ENCODE measurements at regions not wholly inside any gene's neighbourhood (a gene's known extent, or its start where the extent isn't known, plus 50 kb on each side); places are given as distances from the start of the nearest gene placed in this dataset.

DNA sequence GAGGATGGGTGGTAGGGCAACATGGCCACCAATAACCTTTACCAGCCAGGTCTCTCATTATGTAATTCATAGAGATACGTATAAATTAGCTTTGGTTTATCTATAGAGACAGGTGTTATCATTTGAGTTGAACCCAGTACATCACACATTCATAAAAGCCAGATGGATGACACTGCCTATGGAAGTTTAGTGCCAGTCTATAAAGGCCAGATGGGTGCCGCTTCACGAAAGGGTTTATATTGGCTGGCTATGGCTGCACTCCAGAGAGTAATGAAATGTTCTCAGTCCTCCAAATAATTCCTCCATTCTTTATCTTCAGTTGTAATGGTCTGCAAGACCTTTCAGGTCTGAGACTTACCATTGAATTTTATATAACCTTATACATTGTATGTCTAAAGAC, 331.9 kb upstream of the NR3C2 start:
- no peaks in the 10 kb centered on the region for H3K79me2 ChIP-seq (ENCODE audit: control insufficient read depth, low read length)
- no peak overlapping the region for H3K4me3 ChIP-seq (ENCODE audit: low read length)
- no peak overlapping the region for H3K4me2 ChIP-seq (ENCODE audit: low read length)
- no peak for TF ChIP-seq EZH2phosphoT487 (IDR thresholded peaks at IDR 0.05; ENCODE audit: borderline replicate concordance, low read length)
- TF ChIP-seq, protein P1, sequence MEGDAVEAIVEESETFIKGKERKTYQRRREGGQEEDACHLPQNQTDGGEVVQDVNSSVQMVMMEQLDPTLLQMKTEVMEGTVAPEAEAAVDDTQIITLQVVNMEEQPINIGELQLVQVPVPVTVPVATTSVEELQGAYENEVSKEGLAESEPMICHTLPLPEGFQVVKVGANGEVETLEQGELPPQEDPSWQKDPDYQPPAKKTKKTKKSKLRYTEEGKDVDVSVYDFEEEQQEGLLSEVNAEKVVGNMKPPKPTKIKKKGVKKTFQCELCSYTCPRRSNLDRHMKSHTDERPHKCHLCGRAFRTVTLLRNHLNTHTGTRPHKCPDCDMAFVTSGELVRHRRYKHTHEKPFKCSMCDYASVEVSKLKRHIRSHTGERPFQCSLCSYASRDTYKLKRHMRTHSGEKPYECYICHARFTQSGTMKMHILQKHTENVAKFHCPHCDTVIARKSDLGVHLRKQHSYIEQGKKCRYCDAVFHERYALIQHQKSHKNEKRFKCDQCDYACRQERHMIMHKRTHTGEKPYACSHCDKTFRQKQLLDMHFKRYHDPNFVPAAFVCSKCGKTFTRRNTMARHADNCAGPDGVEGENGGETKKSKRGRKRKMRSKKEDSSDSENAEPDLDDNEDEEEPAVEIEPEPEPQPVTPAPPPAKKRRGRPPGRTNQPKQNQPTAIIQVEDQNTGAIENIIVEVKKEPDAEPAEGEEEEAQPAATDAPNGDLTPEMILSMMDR (IDR thresholded peaks at IDR 0.05; ENCODE audit: low read depth, low read length, poor library complexity, severe bottlenecking): no peak
- H3K9me3 ChIP-seq (ENCODE audit: control insufficient read depth, insufficient read depth, low read length): no peaks in the 10 kb centered on the region
- no peaks in the 10 kb centered on the region for H3F3A ChIP-seq (ENCODE audit: control insufficient read depth, insufficient read depth)
- no peak overlapping the region for H3K27ac ChIP-seq (ENCODE audit: low read depth, low read length)
- no peaks in the 10 kb centered on the region for H3K36me3 ChIP-seq (ENCODE audit: control insufficient read depth, low read length)
- H3K27me3 ChIP-seq (ENCODE audit: control insufficient read depth, low read length): no peaks in the 10 kb centered on the region
- no peaks in the 10 kb centered on the region for H3K4me1 ChIP-seq (ENCODE audit: control insufficient read depth, low read length)
- no peaks in the 10 kb centered on the region for H3K9me2 ChIP-seq (replicated peaks; ENCODE audit: control insufficient read depth, low read length)
- no peaks in the 10 kb centered on the region for H4K20me1 ChIP-seq (ENCODE audit: control insufficient read depth, insufficient read depth, low read depth, low read length)

DNA sequence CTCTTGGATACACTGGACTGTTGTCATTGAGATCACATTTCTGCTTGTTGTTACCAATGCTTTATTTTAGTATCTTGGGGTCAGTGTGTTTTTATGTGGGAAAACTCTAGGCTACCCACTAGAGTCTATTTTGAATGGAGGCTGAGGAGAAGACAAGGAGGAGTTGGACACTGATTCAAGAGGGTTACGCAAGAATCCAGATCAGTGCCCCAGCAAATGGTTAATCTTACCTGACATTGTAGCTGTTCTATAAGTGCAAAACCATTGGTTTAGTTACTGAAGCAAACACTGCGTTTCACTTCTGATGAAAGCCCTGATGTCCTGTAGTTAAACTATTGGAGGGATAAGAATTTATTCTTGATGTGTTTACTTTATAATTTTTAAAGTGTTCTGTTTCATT, 331.1 kb upstream of the NR3C2 start:
- Histone ChIP-seq H3K9me2 (replicated peaks; ENCODE audit: control insufficient read depth, low read length) (no peaks in the 10 kb centered on the region), H3K27me3 (ENCODE audit: control insufficient read depth, low read length) (no peaks in the 10 kb centered on the region), H3K4me2 (ENCODE audit: low read length) (no peak overlapping the region), H4K20me1 (ENCODE audit: control insufficient read depth, insufficient read depth, low read depth, low read length) (no peaks in the 10 kb centered on the region), H3K4me3 (ENCODE audit: low read length) (no peak overlapping the region), H3K27ac (ENCODE audit: low read depth, low read length) (no peak overlapping the region), H3K79me2 (ENCODE audit: control insufficient read depth, low read length) (no peaks in the 10 kb centered on the region), H3K9me3 (ENCODE audit: control insufficient read depth, insufficient read depth, low read length) (no peaks in the 10 kb centered on the region), H3K4me1 (ENCODE audit: control insufficient read depth, low read length) (no peaks in the 10 kb centered on the region), H3K36me3 (ENCODE audit: control insufficient read depth, low read length) (no peaks in the 10 kb centered on the region), H3F3A (ENCODE audit: control insufficient read depth, insufficient read depth) (no peaks in the 10 kb centered on the region)
- TF ChIP-seq, protein P1 (IDR thresholded peaks at IDR 0.05; ENCODE audit: low read depth, low read length, poor library complexity, severe bottlenecking): no peak
- TF ChIP-seq EZH2phosphoT487 (IDR thresholded peaks at IDR 0.05; ENCODE audit: borderline replicate concordance, low read length): no peak

DNA sequence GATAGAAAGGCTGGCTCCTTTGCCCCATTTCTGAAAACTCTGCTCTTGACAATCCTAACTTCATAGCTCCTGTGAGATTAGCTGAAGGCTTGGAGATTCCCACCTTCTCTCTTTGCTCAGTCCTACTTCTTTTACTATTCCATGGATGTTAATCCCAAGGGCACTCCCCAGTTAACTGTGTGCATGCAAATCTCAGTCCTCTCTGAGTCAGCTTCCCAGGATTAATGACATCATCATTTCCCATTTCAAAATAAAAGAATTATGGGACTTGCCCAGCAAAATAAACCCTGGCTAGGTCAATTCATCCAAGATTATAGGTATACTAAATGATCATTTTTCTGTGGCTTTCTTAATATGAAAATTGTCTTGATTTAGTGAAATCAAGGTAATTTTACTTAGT, 328.6 kb upstream of the NR3C2 start:
- Histone ChIP-seq H3K9me2 (replicated peaks; ENCODE audit: control insufficient read depth, low read length) (no peaks in the 10 kb centered on the region), H3K27ac (ENCODE audit: low read depth, low read length) (no peak overlapping the region)

More for the DNA sequence above, 328.6 kb upstream of the NR3C2 start:
- TF ChIP-seq EZH2phosphoT487 (IDR thresholded peaks at IDR 0.05; ENCODE audit: borderline replicate concordance, low read length): no peak
- TF ChIP-seq, protein P1 (IDR thresholded peaks at IDR 0.05; ENCODE audit: low read depth, low read length, poor library complexity, severe bottlenecking): no peak
- Histone ChIP-seq H3K36me3 (ENCODE audit: control insufficient read depth, low read length) (no peaks in the 10 kb centered on the region), H3K4me3 (ENCODE audit: low read length) (no peak overlapping the region), H4K20me1 (ENCODE audit: control insufficient read depth, insufficient read depth, low read depth, low read length) (no peaks in the 10 kb centered on the region), H3K4me2 (ENCODE audit: low read length) (no peak overlapping the region), H3K9me3 (ENCODE audit: control insufficient read depth, insufficient read depth, low read length) (no peaks in the 10 kb centered on the region), H3K79me2 (ENCODE audit: control insufficient read depth, low read length) (no peaks in the 10 kb centered on the region), H3K4me1 (ENCODE audit: control insufficient read depth, low read length) (no peaks in the 10 kb centered on the region), H3K27me3 (ENCODE audit: control insufficient read depth, low read length) (no peaks in the 10 kb centered on the region), H3F3A (ENCODE audit: control insufficient read depth, insufficient read depth) (no peaks in the 10 kb centered on the region)
